Retinal pigment epithelial cell (primary cell): ENCODE measurements at regions not wholly inside any gene's neighbourhood (a gene's known extent, or its start where the extent isn't known, plus 50 kb on each side); places are given as distances from the start of the nearest gene placed in this dataset.

Source experiments
- DNase-seq: peaks from one replicate; pipeline ENCODE4 v3.0.0-alpha.2; 2010; ENCODE audit warnings: low read depth
- H3K4me3 ChIP-seq: 2 replicates; pipeline ENCODE4 v1.5.1; 2011; ENCODE audit warnings: mild to moderate bottlenecking, low read length, control low read depth, moderate library complexity
- TF ChIP-seq, protein P1 (sequence below): conservative IDR thresholded peaks from 2 replicates; pipeline ENCODE4 v1.5.1; 2011; ENCODE audit warnings: low read depth, low read length, control low read depth, inconsistent platforms

DNA sequence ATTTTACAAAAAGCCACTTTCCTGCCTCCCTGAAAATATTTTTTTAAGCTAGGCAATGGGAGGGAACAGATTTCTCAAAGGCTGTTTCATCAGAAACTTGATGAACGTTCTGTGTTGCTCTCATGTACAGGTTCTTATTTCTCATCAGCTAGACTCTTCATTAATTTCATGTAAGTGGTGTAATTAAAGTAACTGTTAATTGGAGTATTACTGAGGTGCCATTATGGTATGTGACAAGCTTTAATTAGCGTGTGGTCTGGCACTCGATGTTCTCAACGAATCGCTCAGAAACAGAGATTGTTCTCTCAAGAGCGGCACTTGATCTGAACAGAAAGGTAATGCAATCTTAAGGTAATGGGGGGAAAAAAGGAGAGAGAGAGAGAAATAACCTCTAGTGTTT, 81.9 kb upstream of the MYCN start:
- no peak for DNase-seq
- no peak overlapping the region for H3K4me3 ChIP-seq
- TF ChIP-seq, protein P1, sequence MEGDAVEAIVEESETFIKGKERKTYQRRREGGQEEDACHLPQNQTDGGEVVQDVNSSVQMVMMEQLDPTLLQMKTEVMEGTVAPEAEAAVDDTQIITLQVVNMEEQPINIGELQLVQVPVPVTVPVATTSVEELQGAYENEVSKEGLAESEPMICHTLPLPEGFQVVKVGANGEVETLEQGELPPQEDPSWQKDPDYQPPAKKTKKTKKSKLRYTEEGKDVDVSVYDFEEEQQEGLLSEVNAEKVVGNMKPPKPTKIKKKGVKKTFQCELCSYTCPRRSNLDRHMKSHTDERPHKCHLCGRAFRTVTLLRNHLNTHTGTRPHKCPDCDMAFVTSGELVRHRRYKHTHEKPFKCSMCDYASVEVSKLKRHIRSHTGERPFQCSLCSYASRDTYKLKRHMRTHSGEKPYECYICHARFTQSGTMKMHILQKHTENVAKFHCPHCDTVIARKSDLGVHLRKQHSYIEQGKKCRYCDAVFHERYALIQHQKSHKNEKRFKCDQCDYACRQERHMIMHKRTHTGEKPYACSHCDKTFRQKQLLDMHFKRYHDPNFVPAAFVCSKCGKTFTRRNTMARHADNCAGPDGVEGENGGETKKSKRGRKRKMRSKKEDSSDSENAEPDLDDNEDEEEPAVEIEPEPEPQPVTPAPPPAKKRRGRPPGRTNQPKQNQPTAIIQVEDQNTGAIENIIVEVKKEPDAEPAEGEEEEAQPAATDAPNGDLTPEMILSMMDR = no peak

DNA sequence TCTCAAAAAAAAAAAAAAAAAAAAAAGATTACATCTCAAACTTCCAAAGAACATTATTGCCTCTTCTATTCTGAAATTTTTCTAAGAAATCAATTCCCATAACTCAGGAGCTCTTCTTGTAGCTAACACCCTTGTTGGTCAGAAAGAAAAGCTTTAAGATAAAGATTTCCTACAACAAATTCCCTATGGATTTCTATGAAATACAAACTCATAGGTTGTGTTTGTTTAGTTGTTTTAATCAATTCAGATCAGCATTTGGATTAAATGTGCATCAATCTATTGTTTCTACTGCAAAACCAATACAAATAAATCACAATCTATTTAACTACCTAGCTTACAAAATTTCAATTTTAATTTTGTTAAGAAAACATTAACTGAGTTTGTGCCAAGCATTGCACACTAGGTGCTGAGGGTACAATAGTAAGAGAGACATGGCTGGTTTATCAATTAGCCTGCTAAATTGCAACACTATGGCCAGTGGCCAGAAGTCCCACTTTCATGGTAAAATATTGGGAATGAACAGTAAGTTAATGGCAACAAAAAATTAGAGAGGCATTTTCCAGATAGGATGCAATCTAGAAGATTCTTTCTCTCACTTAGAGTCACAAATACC, 80.2 kb upstream of the MYCN start:
- DNase-seq = no peak
- no peak overlapping the region for H3K4me3 ChIP-seq
- TF ChIP-seq, protein P1 = no peak

DNA sequence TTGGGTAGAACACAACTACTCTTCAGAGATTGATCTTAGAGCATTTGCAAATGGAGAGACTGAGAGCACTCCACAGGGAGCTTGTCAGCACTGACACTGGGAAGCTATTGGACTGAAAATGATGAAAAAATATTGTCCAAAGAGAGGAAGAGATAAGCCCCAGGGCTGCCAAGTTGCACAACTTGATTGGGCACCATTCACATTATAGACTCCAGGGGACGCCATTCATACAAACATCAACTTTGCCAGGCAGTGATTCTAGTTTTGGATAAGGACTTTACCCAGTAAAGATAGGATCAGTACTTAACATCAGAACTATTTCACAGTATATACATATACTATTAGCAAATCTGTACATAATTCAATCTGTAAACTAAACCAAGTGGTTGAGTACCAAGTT, 79.6 kb upstream of the MYCN start:
- TF ChIP-seq, protein P1 = no peak
- DNase-seq = no peak
- no peak overlapping the region for H3K4me3 ChIP-seq

DNA sequence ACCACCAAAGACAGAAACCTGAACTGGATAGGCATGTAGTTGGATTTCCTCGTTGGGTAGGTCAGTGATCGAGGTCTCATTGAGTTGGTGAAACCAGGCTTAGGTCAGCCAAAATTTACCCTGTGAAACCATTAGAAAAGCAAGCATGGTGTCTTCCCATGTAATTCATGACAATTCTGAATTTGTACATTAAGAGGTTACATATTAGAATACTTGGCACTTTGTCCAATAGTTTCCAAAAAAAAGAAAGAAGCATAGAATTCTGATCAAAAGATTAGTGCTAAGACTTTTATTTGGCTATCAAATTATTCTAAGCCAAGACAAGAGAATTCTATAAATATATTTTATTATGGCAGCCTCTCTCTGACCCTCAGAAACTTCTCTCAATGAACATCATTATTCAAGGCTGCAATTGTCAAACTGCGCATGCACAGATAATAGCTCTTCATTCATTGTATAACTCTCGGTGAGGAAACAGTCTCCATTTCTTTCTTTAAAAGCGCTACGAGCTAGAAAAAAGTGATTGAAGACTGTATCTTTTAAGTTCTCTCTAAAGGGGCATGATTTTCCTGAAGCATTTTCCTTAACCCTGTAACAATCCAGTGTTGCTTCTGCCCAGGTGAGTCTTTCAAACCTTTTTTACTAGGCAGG, 79.1 kb upstream of the MYCN start:
- DNase-seq = no peak
- H3K4me3 ChIP-seq = no peak overlapping the region
- TF ChIP-seq, protein P1 = no peak

DNA sequence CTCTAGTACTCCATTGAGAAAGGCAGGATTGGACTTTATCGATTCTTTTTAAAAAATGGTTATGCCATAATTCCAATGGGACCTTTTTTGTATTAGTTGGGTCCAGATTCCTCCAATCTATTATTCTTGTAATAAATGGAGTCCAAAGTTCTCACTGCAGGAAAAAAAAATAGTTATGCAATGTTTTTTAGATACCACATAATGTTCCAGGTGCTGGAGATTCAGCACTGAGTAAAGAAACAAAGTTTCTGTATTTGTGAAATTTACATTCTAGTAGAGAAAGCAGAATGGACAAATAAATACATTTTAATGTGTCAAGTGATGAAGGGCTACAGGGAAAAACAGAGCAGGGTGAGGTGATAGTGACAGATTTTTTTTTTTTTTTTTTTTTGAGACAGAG, 78.5 kb upstream of the MYCN start:
- TF ChIP-seq, protein P1 = no peak
- H3K4me3 ChIP-seq = no peak overlapping the region
- no peak for DNase-seq

DNA sequence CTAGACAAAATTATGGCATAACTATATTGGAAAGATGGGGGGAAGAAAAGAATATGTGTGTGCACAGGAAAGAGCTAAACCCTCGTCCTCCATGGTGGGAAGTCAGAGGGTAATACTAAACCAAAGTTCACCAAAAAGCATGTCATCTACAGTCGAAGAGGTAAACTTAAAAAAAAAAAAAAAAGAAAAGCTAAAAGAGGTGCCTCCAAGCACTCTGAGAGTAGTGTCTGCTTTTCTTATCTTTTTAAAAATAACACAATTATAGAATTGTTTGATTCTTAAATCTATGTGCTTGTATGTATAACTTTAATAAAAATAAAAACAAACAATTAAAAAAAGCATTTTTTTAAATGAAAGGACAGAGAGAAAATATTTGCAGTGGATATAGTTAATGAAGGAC, 77.3 kb upstream of the MYCN start:
- no peak overlapping the region for H3K4me3 ChIP-seq
- no peak for DNase-seq
- TF ChIP-seq, protein P1 = no peak
